SH-SY5Y (cell line): ENCODE measurements at regions not wholly inside any gene's neighbourhood (a gene's known extent, or its start where the extent isn't known, plus 50 kb on each side); places are given as distances from the start of the nearest gene placed in this dataset.

Experiments
- GATA2 ChIP-seq: IDR thresholded peaks from 2 replicates; pipeline ENCODE4 v1.6.1; 2011; ENCODE audit warnings: mild to moderate bottlenecking, low read depth, low read length
- GATA3 ChIP-seq: IDR thresholded peaks from 2 replicates; pipeline ENCODE4 v1.6.1; 2011; ENCODE audit warnings: low read depth, mild to moderate bottlenecking, low read length, moderate library complexity

GRCh38 chr2:145626301-145626700 lies 1106.4 kb upstream of the ZEB2 start:
- TF ChIP-seq GATA3 (no peak), GATA2 (no peak)

GRCh38 chr2:145625111-145625510 lies 1105.2 kb upstream of the ZEB2 start:
- TF ChIP-seq GATA3 (no peak), GATA2 (no peak)

- TF ChIP-seq GATA3 (no peak), GATA2 (no peak)
Measured at GRCh38 chr2:145623136-145623535, 1103.2 kb upstream of the ZEB2 start.

GRCh38 chr2:145622285-145622684 lies 1102.4 kb upstream of the ZEB2 start:
- no peak for TF ChIP-seq GATA3
- TF ChIP-seq GATA2: no peak

- TF ChIP-seq GATA2 (no peak), GATA3 (no peak)
Measured at GRCh38 chr2:145617906-145618305, 1098.0 kb upstream of the ZEB2 start.

- no peak for TF ChIP-seq GATA3
- TF ChIP-seq GATA2: no peak
Measured at GRCh38 chr2:145617420-145617819, 1097.5 kb upstream of the ZEB2 start.

GRCh38 chr2:145615626-145616025 lies 1095.7 kb upstream of the ZEB2 start:
- no peak for TF ChIP-seq GATA3

- TF ChIP-seq GATA2: no peak
- no peak for TF ChIP-seq GATA3
Measured at GRCh38 chr2:145609951-145610350, 1090.0 kb upstream of the ZEB2 start.

- TF ChIP-seq GATA3 (no peak), GATA2 (no peak)
Measured at GRCh38 chr2:145601361-145601925, 1081.5 kb upstream of the ZEB2 start.

- TF ChIP-seq GATA3 (no peak), GATA2 (no peak)
Measured at GRCh38 chr2:145600811-145601210, 1080.9 kb upstream of the ZEB2 start.

GRCh38 chr2:145599756-145600155 lies 1079.8 kb upstream of the ZEB2 start:
- TF ChIP-seq GATA2: no peak
- TF ChIP-seq GATA3: no peak

GRCh38 chr2:145598434-145598833 lies 1078.5 kb upstream of the ZEB2 start:
- TF ChIP-seq GATA2: no peak
- TF ChIP-seq GATA3: no peak

- TF ChIP-seq GATA3 (no peak), GATA2 (no peak)
Measured at GRCh38 chr2:145597809-145598208, 1077.9 kb upstream of the ZEB2 start.

GRCh38 chr2:145597006-145597405 lies 1077.1 kb upstream of the ZEB2 start:
- TF ChIP-seq GATA3 (no peak), GATA2 (no peak)

- TF ChIP-seq GATA2 (no peak), GATA3 (no peak)
Measured at GRCh38 chr2:145596416-145596815, 1076.5 kb upstream of the ZEB2 start.

GRCh38 chr2:145595296-145595695 lies 1075.4 kb upstream of the ZEB2 start:
- no peak for TF ChIP-seq GATA3
- TF ChIP-seq GATA2: no peak
